Pulmonary artery endothelial cell (primary cell): ENCODE measurements at regions not wholly inside any gene's neighbourhood (a gene's known extent, or its start where the extent isn't known, plus 50 kb on each side); places are given as distances from the start of the nearest gene placed in this dataset.
"Not testable (repeated sequence)": the region's sequence is repeated elsewhere in the genome, so short reads cannot be mapped to it uniquely, and the experiment has no call there.

Source experiments
- DNase-seq: peaks from one replicate; pipeline ENCODE4 v3.0.0-alpha.2; 2011; ENCODE audit warnings: low read depth, low spot score

DNA sequence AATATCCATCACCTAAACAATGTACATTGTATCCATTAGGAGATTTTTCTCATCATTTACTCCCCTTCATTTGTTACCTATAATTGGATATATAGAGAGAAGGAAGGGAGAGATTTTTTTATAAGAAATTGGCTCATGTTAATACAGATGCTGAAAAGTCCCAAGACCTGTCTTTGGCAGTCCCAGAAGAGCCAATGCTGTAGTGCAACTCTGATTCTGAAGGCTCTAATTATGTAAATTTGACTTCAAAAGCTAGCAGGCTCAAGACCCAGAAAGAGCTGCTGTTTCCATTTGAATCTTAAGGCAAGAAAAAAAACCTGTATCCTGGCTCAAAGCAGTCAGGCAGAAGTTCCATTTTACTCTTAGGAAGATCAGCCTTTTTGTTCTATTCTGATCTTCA is 1245.5 kb upstream of the FAM98A start:
- no peak for DNase-seq

DNA sequence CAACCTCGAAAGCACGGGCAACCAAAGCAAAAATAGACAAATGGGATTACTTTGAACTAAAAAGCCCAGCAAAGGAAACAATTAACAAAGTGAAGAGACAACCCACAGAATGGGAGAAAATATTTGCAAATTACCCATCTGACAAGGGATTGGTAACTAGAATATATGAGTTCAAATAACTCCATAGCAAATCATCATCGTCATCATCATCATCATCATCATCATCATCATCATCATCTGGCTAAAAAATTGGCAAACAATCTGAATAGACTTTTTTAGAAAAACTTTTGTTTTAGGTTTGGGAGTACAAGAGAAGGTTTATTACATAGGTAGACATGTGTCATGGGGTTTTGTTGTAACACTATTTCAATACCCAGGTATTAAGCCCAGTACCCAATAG is 1239.3 kb upstream of the FAM98A start:
- DNase-seq: no peak

DNA sequence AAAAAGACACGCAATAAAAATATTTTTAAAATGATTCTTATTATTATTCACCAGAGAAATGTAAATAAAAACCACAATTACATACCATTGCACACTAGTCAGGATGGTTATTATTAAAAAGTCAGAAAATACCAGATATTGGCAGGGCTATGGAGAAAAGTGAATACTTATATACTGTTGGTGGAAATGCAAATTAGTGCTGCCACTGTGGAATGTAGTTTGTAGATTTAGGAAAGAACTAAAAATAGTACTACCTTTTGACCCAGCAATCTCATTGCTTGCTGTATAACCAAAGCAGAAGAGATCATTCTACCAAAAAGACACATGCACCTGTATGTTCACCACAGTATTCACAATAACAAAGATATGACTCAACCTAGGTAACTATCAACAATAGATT is 1237.3 kb upstream of the FAM98A start:
- no peak for DNase-seq

DNA sequence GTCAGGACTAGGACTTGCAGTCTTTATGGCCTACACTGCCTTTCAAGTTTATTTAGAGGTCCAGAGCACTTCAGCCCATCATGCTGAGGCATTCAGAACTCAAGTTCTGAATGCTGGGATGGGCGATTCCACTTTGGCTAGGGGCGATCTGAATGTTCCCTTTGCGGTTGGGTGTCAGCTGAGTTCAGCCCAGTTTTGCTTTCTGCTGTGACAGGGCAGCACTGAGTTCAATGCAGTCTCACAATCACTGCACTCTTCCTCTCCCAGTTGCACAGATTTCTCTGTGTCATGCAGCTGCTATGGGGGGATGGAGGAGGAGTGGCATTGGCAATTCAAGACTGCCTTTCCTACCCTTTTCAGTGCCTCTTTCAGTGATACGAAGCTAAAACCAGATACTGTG is 1232.0 kb upstream of the FAM98A start:
- DNase-seq: no peak

- no peak for DNase-seq
Observed at GRCh38 chr2:34828481-34828880, 1229.4 kb upstream of the FAM98A start.

DNA sequence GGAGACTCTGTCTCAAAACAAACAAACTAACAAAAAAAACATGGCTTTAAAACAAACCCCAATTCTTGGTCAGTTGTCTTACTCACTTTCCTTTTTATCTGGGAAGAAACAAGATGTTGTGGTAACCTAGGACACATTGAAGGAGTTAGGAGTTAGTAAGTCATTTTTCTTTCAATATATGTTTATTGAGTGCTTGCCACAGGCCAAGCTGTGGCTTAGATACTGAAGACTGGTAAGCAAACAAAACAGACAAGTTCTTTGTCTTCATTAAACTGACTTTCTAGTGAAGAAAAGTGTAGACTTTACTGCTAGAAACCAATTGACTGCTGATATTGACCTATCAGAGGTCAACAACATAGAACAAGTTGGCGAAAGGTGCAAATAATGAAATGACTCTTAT is 1228.3 kb upstream of the FAM98A start:
- no peak for DNase-seq

GRCh38 chr2:34825686-34826085 is 1226.6 kb upstream of the FAM98A start:
- no peak for DNase-seq

GRCh38 chr2:34822616-34823015 is 1223.5 kb upstream of the FAM98A start:
- DNase-seq: no peak

DNA sequence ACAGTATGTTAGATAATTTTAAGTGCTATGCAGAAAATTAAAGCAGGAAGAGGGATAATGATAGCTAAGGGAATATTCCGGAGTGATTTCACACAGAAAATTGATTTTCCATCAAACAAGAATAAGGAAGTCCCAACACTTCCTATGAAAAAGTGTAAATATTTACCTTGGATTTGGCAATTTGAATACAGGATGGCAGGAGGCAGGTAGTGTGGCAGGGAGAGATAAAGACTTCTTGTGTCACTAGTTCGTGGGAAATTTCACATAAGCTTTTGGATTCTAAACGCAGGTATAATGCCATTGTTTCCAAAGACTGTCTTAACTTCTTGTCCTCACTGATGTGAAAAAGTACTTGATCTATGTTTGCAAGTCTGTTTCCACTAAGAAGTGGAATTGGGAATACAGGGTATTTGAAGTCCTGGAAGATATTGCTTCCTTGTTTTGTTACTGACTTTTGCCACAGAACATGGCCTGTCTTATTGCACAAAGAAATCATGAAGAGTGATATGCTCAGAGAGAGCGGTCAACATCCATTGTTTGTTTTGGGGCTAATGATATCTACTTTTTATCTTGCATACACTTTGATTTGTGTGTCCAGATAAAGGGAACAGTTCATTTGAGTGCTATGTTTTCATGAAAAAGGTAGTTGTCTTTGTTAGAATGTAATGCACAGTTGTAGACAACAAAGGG is 1216.1 kb upstream of the FAM98A start:
- no peak for DNase-seq

- DNase-seq: no peak
Observed at GRCh38 chr2:34810456-34810855, 1211.4 kb upstream of the FAM98A start.

- DNase-seq: no peak
Observed at GRCh38 chr2:34808426-34808825, 1209.3 kb upstream of the FAM98A start.

GRCh38 chr2:34806891-34807290 is 1207.8 kb upstream of the FAM98A start:
- DNase-seq: no peak

DNA sequence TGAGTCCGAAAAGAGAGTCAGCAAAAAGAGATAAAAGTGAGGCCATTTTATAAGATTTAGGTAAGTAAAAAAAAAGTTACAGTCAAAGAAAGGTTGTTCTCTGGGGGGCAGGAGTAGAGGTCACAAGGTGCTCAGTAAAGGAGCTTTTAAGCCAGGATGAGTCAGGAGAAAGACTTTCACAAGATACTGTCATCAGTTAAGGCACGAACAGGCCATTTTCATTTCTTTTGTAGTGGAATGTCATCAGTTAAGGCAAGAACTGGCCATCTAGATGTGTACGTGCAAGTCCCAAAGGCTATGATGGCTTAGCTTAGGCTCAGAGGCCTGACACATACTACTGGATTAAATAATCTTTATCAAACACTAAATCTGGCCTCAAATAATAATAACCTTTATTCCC is 1207.3 kb upstream of the FAM98A start:
- DNase-seq: no peak

- DNase-seq: no peak
Observed at GRCh38 chr2:34799556-34799955, 1200.5 kb upstream of the FAM98A start.

- DNase-seq: not testable (repeated sequence)
Observed at GRCh38 chr2:34795586-34795985, 1196.5 kb upstream of the FAM98A start.

DNA sequence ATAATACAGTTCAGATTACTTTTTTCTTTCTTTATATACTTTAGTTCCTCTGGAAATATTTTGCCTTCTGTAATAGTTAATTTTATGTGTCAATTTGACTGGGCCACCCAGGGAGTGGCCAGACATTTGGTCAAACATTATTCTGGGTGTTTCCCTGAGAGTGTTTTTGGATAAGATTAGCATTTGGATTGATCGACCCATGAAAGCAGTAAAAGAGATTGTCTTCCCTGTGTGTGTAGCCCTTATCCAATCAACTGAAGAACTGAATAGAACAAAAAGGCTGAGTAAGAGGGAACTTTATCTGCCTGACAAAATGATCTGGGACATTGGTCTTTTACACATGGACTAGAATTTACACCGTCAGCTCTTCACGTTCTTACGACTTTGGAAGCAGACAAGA is 1190.1 kb upstream of the FAM98A start:
- no peak for DNase-seq

GRCh38 chr2:34787341-34787740 is 1188.2 kb upstream of the FAM98A start:
- DNase-seq: no peak

DNA sequence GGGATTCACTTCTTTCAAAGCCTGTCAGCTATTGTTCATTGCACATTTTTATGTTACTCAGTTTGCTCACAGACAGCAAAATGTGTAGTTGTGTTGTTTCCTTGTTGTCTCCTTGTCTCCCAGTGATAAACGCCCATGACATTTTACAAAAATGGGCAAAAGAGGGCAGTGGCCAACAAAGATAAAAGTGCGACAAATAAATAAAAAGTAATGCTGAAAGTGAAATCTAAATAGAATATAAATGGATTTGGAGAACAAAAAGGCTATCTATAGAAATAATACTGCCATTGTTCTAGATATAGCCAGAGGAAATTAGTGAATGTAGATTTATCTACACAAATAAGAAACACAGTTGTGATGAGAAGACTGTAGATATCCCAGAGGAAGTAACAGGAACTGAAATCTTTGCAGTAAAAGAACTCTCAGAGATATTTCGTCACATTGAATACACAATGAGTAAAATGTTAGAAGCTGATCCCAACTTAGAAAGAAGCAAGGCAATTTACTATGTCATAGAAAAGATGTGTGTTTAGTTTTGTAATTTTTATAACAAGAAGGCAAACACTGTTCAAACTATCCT is 1186.2 kb upstream of the FAM98A start:
- no peak for DNase-seq

GRCh38 chr2:34784701-34785100 is 1185.6 kb upstream of the FAM98A start:
- no peak for DNase-seq

GRCh38 chr2:34750742-34751141 is 1151.6 kb upstream of the FAM98A start:
- DNase-seq: not testable (repeated sequence)

DNA sequence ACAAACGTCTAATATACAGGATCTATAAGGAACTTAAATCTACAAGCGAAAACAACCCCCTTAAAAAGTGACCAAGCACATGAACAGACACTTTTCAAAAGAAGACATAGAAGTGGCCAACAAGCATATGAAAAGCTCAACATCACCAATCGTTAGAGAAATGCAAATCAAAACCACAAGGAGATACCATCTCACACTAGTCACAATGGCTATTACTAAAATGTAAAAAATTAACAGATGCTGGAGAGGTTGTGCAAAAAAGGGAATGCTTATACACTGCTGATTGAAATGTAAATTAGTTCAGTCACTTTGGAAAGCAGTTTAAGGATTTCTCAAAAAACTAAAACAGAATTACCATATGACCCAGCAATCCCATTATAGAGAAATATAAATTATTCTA is 1148.5 kb upstream of the FAM98A start:
- no peak for DNase-seq

DNA sequence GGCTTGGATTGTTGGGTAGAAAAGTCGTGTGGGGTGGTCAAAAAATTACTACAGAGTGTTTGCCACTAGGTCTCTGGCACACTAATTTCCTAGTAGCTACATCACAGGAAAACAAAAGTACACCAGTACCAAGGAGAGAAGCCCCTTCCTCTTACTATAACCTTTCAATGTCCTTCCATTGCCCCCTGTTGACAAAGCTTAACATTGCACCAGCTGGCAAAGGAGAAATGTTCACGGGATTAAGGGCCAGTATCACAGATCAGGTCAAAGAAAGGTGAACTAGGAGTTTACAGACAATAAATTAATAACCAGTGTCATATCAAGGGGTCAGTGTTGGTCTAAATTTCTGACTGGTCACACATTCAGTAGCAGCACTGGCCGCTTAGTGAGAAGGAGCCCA is 1139.6 kb upstream of the FAM98A start:
- no peak for DNase-seq

DNA sequence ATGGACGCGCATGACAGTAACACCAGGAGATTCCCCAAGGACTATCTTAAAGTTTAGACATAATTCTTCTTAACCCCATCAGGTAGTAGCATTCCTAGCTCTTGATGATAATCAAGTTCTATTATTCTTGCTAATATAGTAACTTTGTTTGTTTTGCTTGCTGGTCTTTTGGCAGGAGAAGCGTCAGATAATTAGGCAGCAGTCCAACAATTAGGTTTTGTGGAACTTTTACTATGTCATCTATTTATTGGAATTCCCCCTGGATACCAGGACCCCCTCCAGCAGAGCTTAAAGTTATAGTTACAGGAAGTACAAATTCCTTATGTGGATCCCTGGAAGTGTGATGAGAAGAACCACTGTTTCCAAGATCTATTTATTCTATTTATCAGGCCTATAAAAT is 1138.0 kb upstream of the FAM98A start:
- no peak for DNase-seq

- DNase-seq: no peak
Observed at GRCh38 chr2:34736482-34736881, 1137.4 kb upstream of the FAM98A start.
